ENCODE measurements at regions not wholly inside any gene's neighbourhood (a gene's known extent, or its start where the extent isn't known, plus 50 kb on each side); places are given as distances from the start of the nearest gene placed in this dataset.

DNA sequence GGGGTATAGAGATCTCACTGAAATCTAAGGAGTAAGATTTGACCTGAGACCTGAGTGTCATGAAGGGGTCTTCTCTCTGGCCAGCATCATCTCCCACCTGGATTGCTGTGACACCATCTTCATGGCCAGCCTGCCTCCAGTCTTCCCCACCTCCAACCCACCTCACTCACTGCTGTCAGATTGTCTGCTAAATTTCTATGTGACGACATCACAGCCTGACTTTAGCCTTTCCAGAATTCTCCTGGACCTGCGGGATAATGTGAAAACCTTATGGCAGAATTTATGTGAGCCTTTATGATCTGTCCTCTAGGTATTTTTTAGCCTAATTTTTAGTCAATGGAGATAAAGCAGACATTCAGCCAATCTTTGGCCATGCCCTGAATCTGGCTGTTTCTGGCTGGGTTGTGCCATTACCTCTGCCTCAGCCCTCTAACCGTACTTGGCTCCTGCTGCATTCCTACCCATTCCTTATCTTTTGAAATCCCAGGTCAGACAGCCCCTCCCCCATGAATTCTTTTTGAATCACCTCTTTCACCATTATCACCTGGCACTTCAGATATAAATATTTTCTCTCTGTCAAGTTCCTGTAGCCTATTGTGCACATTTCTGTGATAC, 66.4 kb upstream of the MMADHC start:
- TF ChIP-seq, protein P1, sequence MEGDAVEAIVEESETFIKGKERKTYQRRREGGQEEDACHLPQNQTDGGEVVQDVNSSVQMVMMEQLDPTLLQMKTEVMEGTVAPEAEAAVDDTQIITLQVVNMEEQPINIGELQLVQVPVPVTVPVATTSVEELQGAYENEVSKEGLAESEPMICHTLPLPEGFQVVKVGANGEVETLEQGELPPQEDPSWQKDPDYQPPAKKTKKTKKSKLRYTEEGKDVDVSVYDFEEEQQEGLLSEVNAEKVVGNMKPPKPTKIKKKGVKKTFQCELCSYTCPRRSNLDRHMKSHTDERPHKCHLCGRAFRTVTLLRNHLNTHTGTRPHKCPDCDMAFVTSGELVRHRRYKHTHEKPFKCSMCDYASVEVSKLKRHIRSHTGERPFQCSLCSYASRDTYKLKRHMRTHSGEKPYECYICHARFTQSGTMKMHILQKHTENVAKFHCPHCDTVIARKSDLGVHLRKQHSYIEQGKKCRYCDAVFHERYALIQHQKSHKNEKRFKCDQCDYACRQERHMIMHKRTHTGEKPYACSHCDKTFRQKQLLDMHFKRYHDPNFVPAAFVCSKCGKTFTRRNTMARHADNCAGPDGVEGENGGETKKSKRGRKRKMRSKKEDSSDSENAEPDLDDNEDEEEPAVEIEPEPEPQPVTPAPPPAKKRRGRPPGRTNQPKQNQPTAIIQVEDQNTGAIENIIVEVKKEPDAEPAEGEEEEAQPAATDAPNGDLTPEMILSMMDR (IDR thresholded peaks at IDR 0.05; ENCODE audit: low read depth, low read length), result no peak
- no peak for TF ChIP-seq EZH2phosphoT487 (IDR thresholded peaks at IDR 0.05; ENCODE audit: low read depth)
